ENCODE measurements at regions not wholly inside any gene's neighbourhood (a gene's known extent, or its start where the extent isn't known, plus 50 kb on each side); places are given as distances from the start of the nearest gene placed in this dataset.

DNA sequence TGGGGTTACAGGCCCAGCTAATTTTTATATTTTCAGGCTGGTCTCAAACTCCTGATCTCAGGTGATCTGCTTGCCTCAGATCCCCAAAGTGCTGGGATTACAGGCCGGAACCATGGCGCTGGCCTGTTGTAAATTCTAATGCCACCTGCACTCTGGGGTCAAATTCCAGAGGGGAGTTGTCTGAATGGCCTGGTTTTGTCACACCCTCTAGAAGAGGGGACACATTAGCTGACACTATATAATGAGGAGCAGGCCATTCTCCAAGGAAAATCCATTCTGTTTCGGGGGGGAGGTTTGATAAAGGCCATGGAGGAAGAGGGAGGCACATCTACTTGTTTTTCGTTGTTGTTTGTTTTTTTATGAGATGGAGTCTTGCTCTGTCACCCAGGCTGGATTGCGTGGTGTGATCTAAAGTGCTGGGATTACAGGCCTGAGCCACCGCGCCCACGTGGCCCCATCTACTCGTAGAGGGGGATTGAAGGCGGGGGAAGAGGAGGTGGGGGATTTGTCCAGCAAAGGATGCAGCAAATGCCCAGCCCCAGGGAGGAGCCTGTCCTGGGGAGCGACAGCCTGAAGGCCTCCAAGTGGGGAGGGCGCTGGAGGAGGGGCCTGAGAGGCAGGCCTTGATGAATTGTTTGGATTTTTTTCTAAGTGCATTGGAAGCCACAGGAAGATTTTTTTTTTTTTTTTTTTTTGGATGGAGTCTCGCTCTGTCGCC is 78.4 kb upstream of the SLC45A1 start:
- Mint-ChIP-seq H3K9me3 (no peaks in the 10 kb centered on the region), H3K27ac (peak overlapping the region; percentile 95), H3K4me1 (peaks cover 38% of the 10 kb centered on the region), H3K4me3 (peak overlapping the region; percentile 44), H3K36me3 (ENCODE audit: low read depth) (no peaks in the 10 kb centered on the region), H3K27me3 (ENCODE audit: low read depth, poor library complexity) (peaks cover 16% of the 10 kb centered on the region)
- peak; percentile 70 for DNase-seq
- TF ChIP-seq, protein P1, sequence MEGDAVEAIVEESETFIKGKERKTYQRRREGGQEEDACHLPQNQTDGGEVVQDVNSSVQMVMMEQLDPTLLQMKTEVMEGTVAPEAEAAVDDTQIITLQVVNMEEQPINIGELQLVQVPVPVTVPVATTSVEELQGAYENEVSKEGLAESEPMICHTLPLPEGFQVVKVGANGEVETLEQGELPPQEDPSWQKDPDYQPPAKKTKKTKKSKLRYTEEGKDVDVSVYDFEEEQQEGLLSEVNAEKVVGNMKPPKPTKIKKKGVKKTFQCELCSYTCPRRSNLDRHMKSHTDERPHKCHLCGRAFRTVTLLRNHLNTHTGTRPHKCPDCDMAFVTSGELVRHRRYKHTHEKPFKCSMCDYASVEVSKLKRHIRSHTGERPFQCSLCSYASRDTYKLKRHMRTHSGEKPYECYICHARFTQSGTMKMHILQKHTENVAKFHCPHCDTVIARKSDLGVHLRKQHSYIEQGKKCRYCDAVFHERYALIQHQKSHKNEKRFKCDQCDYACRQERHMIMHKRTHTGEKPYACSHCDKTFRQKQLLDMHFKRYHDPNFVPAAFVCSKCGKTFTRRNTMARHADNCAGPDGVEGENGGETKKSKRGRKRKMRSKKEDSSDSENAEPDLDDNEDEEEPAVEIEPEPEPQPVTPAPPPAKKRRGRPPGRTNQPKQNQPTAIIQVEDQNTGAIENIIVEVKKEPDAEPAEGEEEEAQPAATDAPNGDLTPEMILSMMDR (IDR thresholded peaks at IDR 0.05) = no peak

DNA sequence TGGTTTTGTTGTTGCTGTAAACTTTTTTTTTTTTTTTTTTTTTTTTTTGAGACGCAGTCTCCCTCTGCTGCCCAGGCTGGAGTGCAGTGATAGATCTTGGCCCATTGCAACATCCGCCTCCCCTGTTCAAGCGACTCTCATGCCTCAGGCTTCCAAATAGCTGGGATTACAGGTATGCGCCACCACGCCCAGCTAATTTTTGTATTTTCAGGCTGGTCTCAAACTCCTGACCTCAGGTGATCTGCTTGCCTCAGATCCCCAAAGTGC is 78.9 kb upstream of the SLC45A1 start:
- TF ChIP-seq, protein P1 (IDR thresholded peaks at IDR 0.05) = no peak
- H3K4me1 Mint-ChIP-seq = peaks cover 39% of the 10 kb centered on the region
- H3K27ac Mint-ChIP-seq = peak overlapping the region; percentile 95
- DNase-seq = no peak
- peaks cover 16% of the 10 kb centered on the region for H3K27me3 Mint-ChIP-seq (ENCODE audit: low read depth, poor library complexity)
- no peak overlapping the region for H3K4me3 Mint-ChIP-seq
- no peaks in the 10 kb centered on the region for H3K9me3 Mint-ChIP-seq
- H3K36me3 Mint-ChIP-seq (ENCODE audit: low read depth) = no peaks in the 10 kb centered on the region

DNA sequence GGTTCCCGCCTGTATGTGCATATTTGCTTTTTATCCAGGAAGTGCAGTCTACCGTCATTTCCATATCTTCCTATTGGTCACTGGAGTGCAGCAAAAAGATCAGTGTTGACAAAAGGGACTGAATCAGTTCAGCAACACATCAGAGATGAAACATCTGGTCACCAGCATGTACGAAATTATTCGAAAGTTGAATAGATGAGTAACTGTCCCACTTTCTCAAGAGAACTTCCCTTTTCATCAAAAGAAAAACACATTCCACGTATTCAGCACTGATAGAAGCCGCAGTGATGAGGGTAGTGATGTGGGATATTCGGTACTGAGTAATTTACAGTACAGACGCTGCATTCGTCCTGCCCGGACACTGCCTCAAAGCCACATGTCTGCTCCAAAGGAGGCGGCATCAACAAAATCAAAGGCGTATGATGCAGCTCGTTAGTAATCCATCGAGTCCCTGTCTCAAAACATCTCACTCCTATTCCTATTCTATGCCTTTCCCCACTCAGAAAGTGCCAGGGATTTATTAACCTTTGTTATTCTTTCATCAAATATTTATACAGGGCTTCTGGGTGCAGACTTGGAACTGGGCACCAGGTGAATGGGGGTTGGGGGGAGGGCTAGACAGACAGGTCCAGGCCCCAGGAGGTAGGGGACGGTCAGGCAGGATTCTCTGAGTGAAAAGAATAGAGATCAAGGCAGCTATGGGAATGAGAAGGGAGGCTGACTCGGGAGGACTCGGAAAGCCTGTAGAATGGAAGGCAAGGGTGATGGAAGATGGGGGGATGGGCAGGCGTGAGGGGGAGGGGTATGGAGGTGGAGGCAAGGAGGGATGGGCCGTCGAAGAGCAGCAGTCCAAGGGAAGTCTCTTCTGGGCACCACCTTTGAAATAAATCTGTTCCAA is 79.5 kb upstream of the SLC45A1 start:
- H3K9me3 Mint-ChIP-seq = no peaks in the 10 kb centered on the region
- no peak for DNase-seq
- TF ChIP-seq, protein P1 (IDR thresholded peaks at IDR 0.05) = no peak
- no peaks in the 10 kb centered on the region for H3K36me3 Mint-ChIP-seq (ENCODE audit: low read depth)
- H3K27ac Mint-ChIP-seq = no peak overlapping the region
- H3K4me1 Mint-ChIP-seq = peaks cover 40% of the 10 kb centered on the region
- peaks cover 16% of the 10 kb centered on the region for H3K27me3 Mint-ChIP-seq (ENCODE audit: low read depth, poor library complexity)
- no peak overlapping the region for H3K4me3 Mint-ChIP-seq

DNA sequence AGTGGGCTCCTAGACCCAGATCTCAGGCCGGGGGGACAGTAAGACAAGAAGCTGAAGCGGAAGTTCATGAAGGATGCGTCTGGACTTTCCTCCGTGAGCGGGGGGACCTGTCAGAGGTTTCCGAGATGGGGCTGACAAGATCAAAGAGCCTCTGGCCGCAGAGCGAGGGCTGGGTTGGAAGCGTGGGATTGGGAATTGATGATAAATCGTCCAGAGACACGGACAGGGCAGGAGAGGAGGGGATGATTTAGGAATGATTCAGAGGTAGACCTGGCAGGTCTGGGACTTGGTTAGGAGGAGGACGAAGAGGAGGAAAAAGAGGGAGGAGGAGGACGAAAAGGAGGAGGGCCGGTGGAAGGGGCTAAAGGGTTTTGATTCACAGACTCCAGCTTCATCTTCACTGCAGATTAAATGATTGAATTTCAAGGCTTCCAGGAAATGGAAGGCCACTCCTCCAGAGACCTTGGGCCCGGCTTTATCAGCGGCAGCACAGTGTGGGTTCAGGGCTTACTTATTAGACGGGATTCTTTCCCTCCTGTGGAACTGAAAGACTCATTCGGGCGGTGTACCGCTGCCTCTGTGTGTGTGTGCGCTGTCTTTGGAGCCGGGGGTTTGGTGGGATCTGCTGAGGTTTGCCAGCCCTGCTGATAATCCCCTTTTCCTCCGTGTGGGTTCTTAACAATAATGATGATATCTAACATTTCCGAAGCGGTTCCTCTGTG is 85.7 kb upstream of the SLC45A1 start:
- H3K9me3 Mint-ChIP-seq = peaks cover 13% of the 10 kb centered on the region
- DNase-seq = no peak
- peak overlapping the region; percentile 66 for H3K27ac Mint-ChIP-seq
- H3K4me3 Mint-ChIP-seq = peak overlapping the region; percentile 18
- H3K4me1 Mint-ChIP-seq = peaks cover 30% of the 10 kb centered on the region
- peaks cover 3% of the 10 kb centered on the region for H3K36me3 Mint-ChIP-seq (ENCODE audit: low read depth)
- H3K27me3 Mint-ChIP-seq (ENCODE audit: low read depth, poor library complexity) = peaks cover 13% of the 10 kb centered on the region
- TF ChIP-seq, protein P1 (IDR thresholded peaks at IDR 0.05) = no peak

DNA sequence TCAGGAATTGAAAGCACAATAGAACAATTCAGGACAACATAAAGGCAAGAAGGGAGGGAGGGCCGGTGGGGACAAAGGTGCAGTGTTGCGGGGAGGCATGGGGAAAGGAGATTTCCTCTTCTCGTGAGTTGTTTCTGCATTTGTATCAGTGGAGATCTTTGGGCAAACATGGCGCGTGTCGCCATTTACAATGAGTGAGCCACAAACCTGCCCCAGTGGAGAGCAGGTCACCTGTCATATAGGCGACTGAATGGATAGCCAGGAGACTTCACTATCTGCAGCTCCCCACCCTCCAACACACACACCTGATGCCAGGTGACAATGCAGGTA is 87.7 kb upstream of the SLC45A1 start:
- TF ChIP-seq, protein P1 (IDR thresholded peaks at IDR 0.05) = no peak
- Mint-ChIP-seq H3K27ac (no peak overlapping the region), H3K27me3 (ENCODE audit: low read depth, poor library complexity) (peaks cover 6% of the 10 kb centered on the region), H3K36me3 (ENCODE audit: low read depth) (peaks cover 7% of the 10 kb centered on the region), H3K4me3 (no peak overlapping the region), H3K9me3 (peaks cover 22% of the 10 kb centered on the region), H3K4me1 (peaks cover 30% of the 10 kb centered on the region)
- DNase-seq = no peak
